IMR-90 (cell line): ENCODE measurements at regions not wholly inside any gene's neighbourhood (a gene's known extent, or its start where the extent isn't known, plus 50 kb on each side); places are given as distances from the start of the nearest gene placed in this dataset.
A peak's percentile ranks its signal among the peaks of the same experiment; 100 is the strongest.

Experiments used
- ATAC-seq: fragments of 200-7000 bp; cut with Tn5 transposase; 2 replicates; pipeline ENCODE4 v1.9.1; 2020; ENCODE audit warnings: low read depth, mild to moderate bottlenecking, moderate library complexity
- BruUV-seq: library from RNA; stranded (reverse); fragments of 400-500 nt; replicated peaks from 2 replicates; lab custom pipeline; 2021; lab: Mats Ljungman, UMichigan
- CTCF ChIA-PET: fragments of 300-600 bp; formaldehyde crosslinking; extraction: SDS; loops from one replicate; lab custom pipeline; 2021; ENCODE audit warnings: antibody characterized with exemption; lab: Yijun Ruan, JAX
- POLR2A ChIA-PET: fragments of 300-600 bp; sonication (Branson Sonifier 250); formaldehyde crosslinking; loops from one replicate; lab custom pipeline; 2022; ENCODE audit warnings: antibody characterized with exemption; ENCODE audit not compliant: unreplicated experiment; lab: Charles Lee
- DNase-seq: peaks from one replicate; pipeline ENCODE4 v3.0.0; 2013
- H2AFZ ChIP-seq: replicated peaks from 2 replicates; pipeline ENCODE3; 2013; ENCODE audit warnings: low read length, mild to moderate bottlenecking; ENCODE audit not compliant: poor library complexity
- H2AK5ac ChIP-seq: 2 replicates; pipeline ENCODE4 v1.6.1; 2013; ENCODE audit warnings: low read depth, low read length, inconsistent platforms
- H2AK9ac ChIP-seq: replicated peaks from 2 replicates; pipeline ENCODE3; 2013; ENCODE audit warnings: mild to moderate bottlenecking, low read depth, low read length, moderate library complexity; ENCODE audit not compliant: poor library complexity
- H2BK120ac ChIP-seq: 2 replicates; pipeline ENCODE4 v1.6.1; 2013; ENCODE audit warnings: low read depth, low read length, inconsistent platforms
- H2BK15ac ChIP-seq: 3 replicates; pipeline ENCODE4 v1.6.1; 2013; ENCODE audit warnings: low read depth, low read length, inconsistent platforms
- H2BK20ac ChIP-seq: 2 replicates; pipeline ENCODE4 v1.6.1; 2013; ENCODE audit warnings: low read depth, mild to moderate bottlenecking, inconsistent platforms, low read length, moderate library complexity
- H2BK5ac ChIP-seq: 2 replicates; pipeline ENCODE4 v1.6.1; 2013; ENCODE audit warnings: mild to moderate bottlenecking, low read depth, low read length, inconsistent platforms; ENCODE audit not compliant: poor library complexity, severe bottlenecking
- H3K14ac ChIP-seq: replicated peaks from 2 replicates; pipeline ENCODE4 v1.6.1; 2013; ENCODE audit warnings: low read depth, low read length, inconsistent platforms
- H3K18ac ChIP-seq: 2 replicates; pipeline ENCODE4 v1.6.1; 2013; ENCODE audit warnings: low read depth, low read length, control low read depth
- H3K23ac ChIP-seq: 2 replicates; pipeline ENCODE4 v1.6.1; 2013; ENCODE audit warnings: low read depth, low read length, inconsistent platforms
- H3K27ac ChIP-seq: 2 replicates; pipeline ENCODE4 v1.5.1; 2013; ENCODE audit warnings: mild to moderate bottlenecking, control low read depth, low read length; ENCODE audit not compliant: insufficient read depth
- H3K27me3 ChIP-seq: 2 replicates; pipeline ENCODE4 v1.6.1; 2013; ENCODE audit warnings: low read length; ENCODE audit not compliant: control insufficient read depth, insufficient read depth
- H3K36me3 ChIP-seq: 2 replicates; pipeline ENCODE4 v1.6.1; 2013; ENCODE audit warnings: low read length, mixed read lengths; ENCODE audit not compliant: control insufficient read depth, insufficient read depth
- H3K4ac ChIP-seq: 2 replicates; pipeline ENCODE4 v1.6.1; 2013; ENCODE audit warnings: low read depth, low read length, inconsistent platforms
- H3K4me1 ChIP-seq: 2 replicates; pipeline ENCODE4 v1.6.1; 2013; ENCODE audit warnings: low read length, mixed read lengths; ENCODE audit not compliant: control insufficient read depth, insufficient read depth
- H3K4me2 ChIP-seq: 2 replicates; pipeline ENCODE4 v1.6.1; 2013; ENCODE audit warnings: low read depth, mild to moderate bottlenecking, control low read depth, low read length, moderate library complexity
- H3K4me3 ChIP-seq: 2 replicates; pipeline ENCODE4 v1.5.1; 2013; ENCODE audit warnings: low read depth, mild to moderate bottlenecking, control low read depth, low read length, moderate library complexity; ENCODE audit not compliant: insufficient read depth
- H3K56ac ChIP-seq: 2 replicates; pipeline ENCODE4 v1.6.1; 2013; ENCODE audit warnings: low read length, inconsistent platforms; ENCODE audit not compliant: insufficient read depth; ENCODE audit errors: extremely low read depth
- H3K79me1 ChIP-seq, 2 experiments: 2 replicates each; pipeline ENCODE4 v1.6.1; 2013; ENCODE audit warnings: low read length in 2 of 2, inconsistent platforms in 1 of 2, low read depth in 1 of 2
- H3K9ac ChIP-seq: 2 replicates; pipeline ENCODE4 v1.6.1; 2013; ENCODE audit warnings: low read depth, low read length, control low read depth
- H3K9me1 ChIP-seq: 2 replicates; pipeline ENCODE4 v1.6.1; 2013; ENCODE audit warnings: low read length, inconsistent platforms; ENCODE audit not compliant: insufficient read depth
- H3K9me3 ChIP-seq: 2 replicates; pipeline ENCODE4 v1.6.1; 2013; ENCODE audit warnings: low read length; ENCODE audit not compliant: control insufficient read depth, insufficient read depth
- H4K20me1 ChIP-seq: 2 replicates; pipeline ENCODE4 v1.6.1; 2013; ENCODE audit warnings: low read length, inconsistent platforms; ENCODE audit not compliant: insufficient read depth
- H4K5ac ChIP-seq: 2 replicates; pipeline ENCODE4 v1.6.1; 2013; ENCODE audit warnings: mild to moderate bottlenecking, low read depth, low read length, control low read depth
- H4K8ac ChIP-seq, 2 experiments: 2 replicates each; pipeline ENCODE4 v1.6.1; 2013; ENCODE audit warnings: low read depth in 2 of 2, low read length in 2 of 2, control low read depth in 1 of 2, inconsistent platforms in 1 of 2
- H4K91ac ChIP-seq: 2 replicates; pipeline ENCODE4 v1.6.1; 2013; ENCODE audit warnings: low read depth, low read length, inconsistent platforms; ENCODE audit not compliant: insufficient read depth
- BHLHE40 ChIP-seq: fragments of 150-350 bp; IDR thresholded peaks from 2 replicates; pipeline ENCODE4 v1.6.1; 2016; ENCODE audit warnings: mild to moderate bottlenecking, low read depth, low read length
- CEBPB ChIP-seq: IDR thresholded peaks from 2 replicates; pipeline ENCODE4 v1.6.1; 2012; ENCODE audit warnings: low read depth, low read length, improper control_type of control experiment
- CHD1 ChIP-seq: IDR thresholded peaks from 2 replicates; pipeline ENCODE4 v1.6.1; 2012; ENCODE audit warnings: low read depth, low read length, improper control_type of control experiment
- FOS ChIP-seq: fragments of 150-350 bp; IDR thresholded peaks from 2 replicates; pipeline ENCODE4 v1.6.1; 2016; ENCODE audit warnings: low read depth, low read length
- MAZ ChIP-seq: IDR thresholded peaks from 2 replicates; pipeline ENCODE4 v1.6.1; 2012; ENCODE audit warnings: low read depth, mild to moderate bottlenecking, low read length, improper control_type of control experiment, moderate library complexity, borderline replicate concordance
- MXI1 ChIP-seq: IDR thresholded peaks from 2 replicates; pipeline ENCODE4 v1.6.1; 2012; ENCODE audit warnings: low read depth, mild to moderate bottlenecking, low read length, moderate library complexity, borderline replicate concordance
- POLR2A ChIP-seq: IDR thresholded peaks from 2 replicates; pipeline ENCODE4 v1.6.1; 2012; ENCODE audit warnings: mild to moderate bottlenecking, low read depth, low read length
- RAD21 ChIP-seq: IDR thresholded peaks from 2 replicates; pipeline ENCODE4 v1.6.1; 2012; ENCODE audit warnings: low read length, improper control_type of control experiment
- RCOR1 ChIP-seq: IDR thresholded peaks from 2 replicates; pipeline ENCODE4 v1.6.1; 2012; ENCODE audit warnings: mild to moderate bottlenecking, low read length, improper control_type of control experiment; ENCODE audit not compliant: insufficient replicate concordance
- RFX5 ChIP-seq: IDR thresholded peaks from 2 replicates; pipeline ENCODE4 v1.8.0; 2012; ENCODE audit warnings: low read depth, mild to moderate bottlenecking, low read length, moderate library complexity
- SMC3 ChIP-seq: fragments of 150-350 bp; IDR thresholded peaks from 2 replicates; pipeline ENCODE4 v1.6.1; 2016; ENCODE audit warnings: low read depth, mild to moderate bottlenecking, antibody characterized with exemption, low read length, moderate library complexity
- WGBS, 2 experiments: methylation state at CpG; one replicate each; pipeline versions ENCODE4 v1.1.5 to v1.1.7; 2013; ENCODE audit warnings: missing lambda C conversion rate in 2 of 2; ENCODE audit not compliant: insufficient read length in 1 of 2; ENCODE audit errors: extremely low coverage in 2 of 2; 5-methylcytosine and 5-hydroxymethylcytosine counted together
- dilution Hi-C: fragments of 300-500 bp; cut with HindIII; formaldehyde crosslinking; loops from one replicate; pipeline ENCODE4 v1.14.3; 2018; ENCODE audit warnings: low sequenced_read_pairs; ENCODE audit not compliant: unreplicated experiment
- in situ Hi-C: fragments of 300-500 bp; cut with MboI; formaldehyde crosslinking; loops from 3 replicates; pipeline ENCODE4 v1.14.3; 2019; ENCODE audit warnings: low sequenced_read_pairs, inconsistent platforms, mixed read lengths
- intact Hi-C: fragments of 100-400 bp; cut with micrococcal nuclease; formaldehyde crosslinking; loops from 2 replicates; pipeline ENCODE4 v1.10.0; 2022

GRCh38 chr1:55505326-55505725 lies 290.2 kb upstream of the USP24 start (continued):
- no peak for TF ChIP-seq FOS
- TF ChIP-seq MAZ: no peak
- TF ChIP-seq CHD1: no peak
- TF ChIP-seq RCOR1: no peak
- no peak for TF ChIP-seq MXI1
- TF ChIP-seq RAD21: no peak

GRCh38 chr1:55504306-55504731 lies 289.2 kb upstream of the USP24 start:
- no peak for TF ChIP-seq CEBPB
- TF ChIP-seq RFX5: no peak
- no peak for TF ChIP-seq BHLHE40
- no peak for TF ChIP-seq RCOR1
- TF ChIP-seq POLR2A: no peak
- TF ChIP-seq CHD1: no peak
- TF ChIP-seq FOS: no peak
- TF ChIP-seq MXI1: no peak
- TF ChIP-seq SMC3: no peak

More at GRCh38 chr1:55504306-55504731, 289.2 kb upstream of the USP24 start:
- CTCF ChIA-PET: interaction anchor here (0.9 to 1.5 kb wide), 2 partner anchors 26 to 126 kb away, joined by 3 read pairs; no protein-coding TSS in a partner anchor
- H3K23ac ChIP-seq: peak overlapping the region; percentile 69; the same call in 1 of the 2 replicates
- ATAC-seq: no peak
- H3K4me3 ChIP-seq: no peak overlapping the region
- peak overlapping the region; percentile 99 for H3K18ac ChIP-seq
- peak overlapping the region; percentile 97 for H2AK5ac ChIP-seq
- H3K9me1 ChIP-seq: peaks cover 22% of the 10 kb centered on the region
- peaks cover 32% of the 10 kb centered on the region for H3K4me1 ChIP-seq
- H3K9me3 ChIP-seq: no peaks in the 10 kb centered on the region
- peak overlapping the region; percentile 71 for H2AK9ac ChIP-seq
- H3K4ac ChIP-seq: peak overlapping the region; percentile 92
- peak overlapping the region; percentile 87 for H4K91ac ChIP-seq
- H3K79me1 ChIP-seq: 0 out of 4 replicates have a peak, but pooled peaks cover 0 to 2% of the 10 kb centered on the region in 2 experiments
- H3K56ac ChIP-seq: peak overlapping the region; percentile 48; the same call in 1 of the 2 replicates
- peak overlapping the region; percentile 96 for H2BK20ac ChIP-seq
- peak overlapping the region; percentile 90 for H2BK5ac ChIP-seq
- H3K27ac ChIP-seq: peak overlapping the region; percentile 100
- WGBS, 2 experiments: no CpG with 5 or more reads among the region's 4 CpGs
- dilution Hi-C loops: no loop called here
- no peaks in the 10 kb centered on the region for H4K20me1 ChIP-seq
- intact Hi-C loops: loop anchor here (2.0 to 10.0 kb wide), 3 partner anchors 220 to 560 kb away; no protein-coding TSS in a partner anchor
- in situ Hi-C loops: loop anchor here (25.0 kb wide), 1 partner anchor 1308 kb away; the partner anchor contains the start of gene FYB2
- H3K36me3 ChIP-seq: no peaks in the 10 kb centered on the region
- POLR2A ChIA-PET: no interaction called here
- DNase-seq: no peak
- H3K14ac ChIP-seq: peak overlapping the region; percentile 74
- no peak overlapping the region for H3K4me2 ChIP-seq
- peak overlapping the region; percentile 94 for H2BK15ac ChIP-seq
- peak overlapping the region; percentile 62; the same call in 1 of the 2 replicates for H3K9ac ChIP-seq
- H2BK120ac ChIP-seq: peak overlapping the region; percentile 97
- no TSS peak for BruUV-seq
- H4K8ac ChIP-seq: peak overlapping the region; percentile 78 to 93; a peak in 3 of 4 replicates
- H3K27me3 ChIP-seq: no peaks in the 10 kb centered on the region
- H4K5ac ChIP-seq: peak overlapping the region; percentile 99
- peak overlapping the region; percentile 58 for H2AFZ ChIP-seq
